ENCODE measurements at regions not wholly inside any gene's neighbourhood (a gene's known extent, or its start where the extent isn't known, plus 50 kb on each side); places are given as distances from the start of the nearest gene placed in this dataset.
"Not testable (repeated sequence)": the region's sequence is repeated elsewhere in the genome, so short reads cannot be mapped to it uniquely, and the experiment has no call there.

GRCh38 chr9:88268886-88269285 lies 119.4 kb upstream of the SPIN1 start:
- ATAC-seq (ENCODE audit: low read depth) (no peak), DNase-seq (no peak)
- Mint-ChIP-seq H3K9me3 (peaks cover 15% of the 10 kb centered on the region), H3K36me3 (peaks cover 3% of the 10 kb centered on the region), H3K4me3 (no peak overlapping the region), H3K27ac (no peak overlapping the region), H3K27me3 (peaks cover 4% of the 10 kb centered on the region), H3K4me1 (peaks cover 4% of the 10 kb centered on the region)
- POLR2A ChIA-PET = no interaction called here

- peaks cover 3% of the 10 kb centered on the region for H3K36me3 Mint-ChIP-seq
- no peak overlapping the region for H3K4me3 Mint-ChIP-seq
- H3K27me3 Mint-ChIP-seq = peaks cover 4% of the 10 kb centered on the region
- no peak overlapping the region for H3K27ac Mint-ChIP-seq
- POLR2A ChIA-PET = no interaction called here
- ATAC-seq (ENCODE audit: low read depth) (no peak), DNase-seq (no peak)
- peaks cover 7% of the 10 kb centered on the region for H3K4me1 Mint-ChIP-seq
- H3K9me3 Mint-ChIP-seq = peaks cover 15% of the 10 kb centered on the region
Observed at GRCh38 chr9:88267283-88267682, 121.0 kb upstream of the SPIN1 start.

- no peak overlapping the region for H3K4me3 Mint-ChIP-seq
- peaks cover 7% of the 10 kb centered on the region for H3K4me1 Mint-ChIP-seq
- H3K27ac Mint-ChIP-seq = no peak overlapping the region
- peaks cover 15% of the 10 kb centered on the region for H3K9me3 Mint-ChIP-seq
- no peak for ATAC-seq (ENCODE audit: low read depth)
- POLR2A ChIA-PET = no interaction called here
- no peak for DNase-seq
- H3K27me3 Mint-ChIP-seq = peaks cover 4% of the 10 kb centered on the region
- H3K36me3 Mint-ChIP-seq = peaks cover 3% of the 10 kb centered on the region
Observed at GRCh38 chr9:88266416-88266815, 121.8 kb upstream of the SPIN1 start.

GRCh38 chr9:88259001-88259400 lies 120.7 kb upstream of the SPATA31C2 start:
- H3K9me3 Mint-ChIP-seq = peaks cover 5% of the 10 kb centered on the region
- H3K27me3 Mint-ChIP-seq = peaks cover 20% of the 10 kb centered on the region
- H3K36me3 Mint-ChIP-seq = no peaks in the 10 kb centered on the region
- no peak overlapping the region for H3K4me3 Mint-ChIP-seq
- POLR2A ChIA-PET = no interaction called here
- no peak overlapping the region for H3K27ac Mint-ChIP-seq
- H3K4me1 Mint-ChIP-seq = peaks cover 3% of the 10 kb centered on the region
- DNase-seq = no peak
- no peak for ATAC-seq (ENCODE audit: low read depth)

DNA sequence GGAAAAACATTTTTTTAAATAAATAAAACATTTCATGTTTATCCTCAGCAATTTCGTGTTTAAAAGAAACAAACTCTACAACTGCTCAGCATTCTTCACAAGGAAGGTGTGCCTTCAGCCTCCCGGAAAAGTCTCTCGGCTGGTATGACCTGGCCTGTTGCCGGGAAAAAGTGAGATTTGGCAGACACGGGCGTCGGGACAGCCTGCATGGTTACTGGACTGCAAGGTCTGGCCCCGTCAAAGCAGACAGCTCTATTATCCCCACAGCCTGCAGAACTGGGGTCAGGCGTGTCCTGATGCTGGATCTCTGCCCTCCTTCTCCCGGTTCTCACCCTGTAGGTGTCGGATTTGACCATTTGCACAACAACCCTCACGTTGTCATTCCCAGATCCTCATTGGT lies 120.3 kb upstream of the SPATA31C2 start:
- Mint-ChIP-seq H3K4me1 (peaks cover 3% of the 10 kb centered on the region), H3K9me3 (peaks cover 5% of the 10 kb centered on the region), H3K4me3 (no peak overlapping the region), H3K36me3 (no peaks in the 10 kb centered on the region), H3K27me3 (peaks cover 20% of the 10 kb centered on the region), H3K27ac (no peak overlapping the region)
- POLR2A ChIA-PET = no interaction called here
- no peak for ATAC-seq (ENCODE audit: low read depth)
- no peak for DNase-seq

GRCh38 chr9:88258024-88258423 lies 119.7 kb upstream of the SPATA31C2 start:
- Mint-ChIP-seq H3K27me3 (peaks cover 20% of the 10 kb centered on the region), H3K36me3 (no peaks in the 10 kb centered on the region), H3K4me3 (no peak overlapping the region), H3K27ac (no peak overlapping the region), H3K9me3 (peaks cover 8% of the 10 kb centered on the region), H3K4me1 (peaks cover 3% of the 10 kb centered on the region)
- ATAC-seq (ENCODE audit: low read depth) (no peak), DNase-seq (no peak)
- POLR2A ChIA-PET = no interaction called here

DNA sequence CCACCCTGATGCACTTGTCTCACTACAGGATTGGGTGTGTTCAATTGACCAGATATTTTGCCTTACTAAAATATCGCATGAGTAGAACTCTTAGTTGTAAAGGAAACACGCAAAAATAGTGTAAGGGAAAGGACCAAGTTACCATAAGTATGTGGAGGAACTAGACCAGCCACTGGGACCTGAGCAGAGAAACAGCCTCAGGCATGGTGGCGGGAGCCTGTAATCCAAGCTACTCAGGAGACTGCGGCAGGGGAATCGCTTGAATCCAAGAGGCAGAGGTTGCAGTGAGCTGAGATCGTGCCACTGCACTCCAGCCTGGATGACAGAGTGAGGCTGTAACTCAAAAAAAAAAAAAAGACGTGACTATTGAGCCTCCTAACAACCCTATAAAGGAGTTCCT lies 117.9 kb upstream of the SPATA31C2 start:
- DNase-seq = no peak
- H3K4me1 Mint-ChIP-seq = no peaks in the 10 kb centered on the region
- H3K27ac Mint-ChIP-seq = no peak overlapping the region
- peaks cover 15% of the 10 kb centered on the region for H3K9me3 Mint-ChIP-seq
- peaks cover 20% of the 10 kb centered on the region for H3K27me3 Mint-ChIP-seq
- POLR2A ChIA-PET = no interaction called here
- ATAC-seq (ENCODE audit: low read depth) = no peak
- no peak overlapping the region for H3K4me3 Mint-ChIP-seq
- peaks cover 3% of the 10 kb centered on the region for H3K36me3 Mint-ChIP-seq

GRCh38 chr9:88255806-88256205 lies 117.5 kb upstream of the SPATA31C2 start:
- peaks cover 20% of the 10 kb centered on the region for H3K27me3 Mint-ChIP-seq
- ATAC-seq (ENCODE audit: low read depth); H3K27ac Mint-ChIP-seq; DNase-seq; H3K36me3 Mint-ChIP-seq; POLR2A ChIA-PET; H3K4me1 Mint-ChIP-seq; H3K4me3 Mint-ChIP-seq: not testable (repeated sequence)
- peaks cover 19% of the 10 kb centered on the region for H3K9me3 Mint-ChIP-seq

DNA sequence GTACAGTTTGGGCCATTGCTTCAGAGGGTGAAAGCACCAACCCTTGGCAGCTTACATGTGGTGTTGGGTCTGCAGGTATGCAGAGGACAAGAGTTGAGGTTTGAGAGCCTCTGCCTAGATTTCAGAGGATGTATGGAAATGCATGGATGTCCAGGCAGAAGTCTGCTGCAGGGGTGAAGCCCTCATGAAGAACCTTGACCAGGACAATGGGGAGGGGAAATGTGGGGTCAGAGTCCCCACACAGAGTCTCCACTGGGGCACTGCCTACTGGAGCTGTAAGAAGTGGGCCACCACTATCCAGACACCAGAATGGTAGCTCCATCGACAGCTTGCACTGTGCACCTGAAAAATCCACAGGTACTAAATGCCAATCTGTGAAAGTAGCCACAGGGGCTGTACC lies 113.6 kb upstream of the SPATA31C2 start:
- POLR2A ChIA-PET = no interaction called here
- no peak for ATAC-seq (ENCODE audit: low read depth)
- H3K4me3 Mint-ChIP-seq = no peak overlapping the region

GRCh38 chr9:88243736-88244135 lies 105.5 kb upstream of the SPATA31C2 start:
- no peaks in the 10 kb centered on the region for H3K36me3 Mint-ChIP-seq
- ATAC-seq (ENCODE audit: low read depth) (no peak), DNase-seq (no peak)
- no peak overlapping the region for H3K27ac Mint-ChIP-seq
- H3K9me3 Mint-ChIP-seq = peaks cover 4% of the 10 kb centered on the region
- no peaks in the 10 kb centered on the region for H3K4me1 Mint-ChIP-seq
- peaks cover 58% of the 10 kb centered on the region for H3K27me3 Mint-ChIP-seq
- POLR2A ChIA-PET = no interaction called here
- no peak overlapping the region for H3K4me3 Mint-ChIP-seq

More for the DNA sequence above, 113.6 kb upstream of the SPATA31C2 start:
- DNase-seq = no peak
- peaks cover 4% of the 10 kb centered on the region for H3K36me3 Mint-ChIP-seq
- H3K9me3 Mint-ChIP-seq = peaks cover 26% of the 10 kb centered on the region
- no peaks in the 10 kb centered on the region for H3K4me1 Mint-ChIP-seq
- peaks cover 28% of the 10 kb centered on the region for H3K27me3 Mint-ChIP-seq
- no peak overlapping the region for H3K27ac Mint-ChIP-seq

GRCh38 chr9:88242879-88243278 lies 104.6 kb upstream of the SPATA31C2 start:
- Mint-ChIP-seq H3K27ac (no peak overlapping the region), H3K4me3 (no peak overlapping the region), H3K36me3 (no peaks in the 10 kb centered on the region), H3K27me3 (peaks cover 54% of the 10 kb centered on the region), H3K4me1 (peaks cover 3% of the 10 kb centered on the region), H3K9me3 (peaks cover 4% of the 10 kb centered on the region)
- POLR2A ChIA-PET = interaction anchor here (0.7 to 0.9 kb wide), 2 partner anchors 165 to 283 kb away, joined by 4 to 7 read pairs; no protein-coding TSS in a partner anchor
- DNase-seq (no peak), ATAC-seq (ENCODE audit: low read depth) (no peak)

GRCh38 chr9:88237991-88238571 lies 99.8 kb upstream of the SPATA31C2 start:
- Mint-ChIP-seq H3K36me3 (no peaks in the 10 kb centered on the region), H3K4me1 (peaks cover 5% of the 10 kb centered on the region), H3K27me3 (peaks cover 58% of the 10 kb centered on the region), H3K4me3 (peak overlapping the region; percentile 13), H3K27ac (no peak overlapping the region), H3K9me3 (peaks cover 4% of the 10 kb centered on the region)
- ATAC-seq (ENCODE audit: low read depth) (peak; percentile 42), DNase-seq (no peak)
- POLR2A ChIA-PET = no interaction called here

DNA sequence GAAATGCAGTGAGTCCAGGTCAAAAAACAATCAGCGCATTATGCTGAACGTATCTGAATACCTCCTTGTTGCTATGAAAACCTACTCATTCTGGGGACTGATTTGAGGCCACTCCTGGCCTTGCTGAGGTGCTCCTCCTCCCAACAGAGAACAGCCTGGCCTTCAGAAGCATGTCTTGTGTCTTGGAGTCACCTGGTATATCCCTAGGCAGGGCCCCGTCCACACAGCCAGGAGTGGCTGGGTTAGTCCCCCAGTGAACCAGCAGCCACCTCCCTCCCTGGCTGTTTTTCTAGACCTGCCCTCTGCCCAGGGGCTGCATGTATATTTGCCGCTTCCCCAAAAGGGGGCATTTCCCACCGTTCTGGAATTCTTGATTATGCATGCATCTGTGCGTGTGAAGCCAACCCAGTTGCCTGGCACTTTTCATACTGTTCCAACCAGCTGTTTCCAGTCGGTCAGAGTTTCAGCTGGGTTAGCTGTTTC lies 99.2 kb upstream of the SPATA31C2 start:
- Mint-ChIP-seq H3K27me3 (peaks cover 55% of the 10 kb centered on the region), H3K4me1 (peaks cover 5% of the 10 kb centered on the region), H3K36me3 (no peaks in the 10 kb centered on the region), H3K9me3 (peaks cover 6% of the 10 kb centered on the region), H3K27ac (no peak overlapping the region), H3K4me3 (no peak overlapping the region)
- no peak for ATAC-seq (ENCODE audit: low read depth)
- DNase-seq = no peak
- POLR2A ChIA-PET = no interaction called here

DNA sequence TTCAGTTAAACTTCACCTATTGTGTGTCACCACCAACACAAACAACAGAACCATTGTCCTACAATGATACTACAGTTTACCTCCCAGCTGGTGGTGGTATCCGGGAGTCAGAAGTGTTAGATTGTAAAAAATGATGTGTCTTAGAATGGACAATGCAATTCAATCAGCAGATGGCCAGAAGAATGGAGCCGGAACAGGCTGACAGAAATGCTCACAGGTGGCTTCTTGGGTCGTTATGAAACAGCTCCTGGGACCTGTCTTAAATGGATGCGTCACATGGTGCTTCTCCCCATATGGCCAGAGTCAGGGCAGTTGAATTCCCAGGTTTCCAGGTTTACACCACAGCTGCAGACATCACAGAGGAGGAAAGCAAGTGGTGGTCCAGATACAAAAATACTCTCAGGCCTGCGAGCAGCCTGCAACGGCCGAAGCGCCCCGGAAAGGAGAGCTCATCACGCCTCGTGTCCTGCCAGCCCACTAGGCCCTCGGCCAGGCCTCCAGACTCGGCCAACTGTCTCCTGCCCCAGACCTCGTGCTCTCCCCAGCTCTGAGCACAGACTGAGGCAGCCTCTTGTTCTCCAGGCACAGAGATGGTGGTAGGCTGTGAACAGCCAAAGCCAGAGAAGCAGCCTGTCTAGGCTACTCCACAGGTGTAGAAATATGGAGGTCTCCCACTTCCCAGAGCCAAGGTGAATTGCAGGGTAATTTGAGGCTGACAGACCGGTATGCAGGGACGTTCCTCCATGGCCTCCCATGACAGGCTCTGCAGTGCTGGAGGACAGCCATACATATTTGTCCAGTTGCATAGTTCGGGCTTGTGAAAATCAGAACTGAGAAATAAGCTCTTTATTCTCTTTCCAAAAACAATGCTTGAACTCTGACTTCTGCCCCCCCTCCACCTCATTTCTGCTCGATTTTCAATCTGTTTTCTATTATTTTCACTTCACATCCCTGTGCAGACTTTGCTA lies 98.5 kb upstream of the SPATA31C2 start:
- POLR2A ChIA-PET = no interaction called here
- H3K4me1 Mint-ChIP-seq = peaks cover 5% of the 10 kb centered on the region
- H3K4me3 Mint-ChIP-seq = no peak overlapping the region
- H3K27ac Mint-ChIP-seq = no peak overlapping the region
- ATAC-seq (ENCODE audit: low read depth) = no peak
- H3K27me3 Mint-ChIP-seq = peaks cover 56% of the 10 kb centered on the region
- H3K36me3 Mint-ChIP-seq = no peaks in the 10 kb centered on the region
- DNase-seq = no peak
- H3K9me3 Mint-ChIP-seq = peaks cover 7% of the 10 kb centered on the region
